ENCODE measurements at regions not wholly inside any gene's neighbourhood (a gene's known extent, or its start where the extent isn't known, plus 50 kb on each side); places are given as distances from the start of the nearest gene placed in this dataset.

DNA sequence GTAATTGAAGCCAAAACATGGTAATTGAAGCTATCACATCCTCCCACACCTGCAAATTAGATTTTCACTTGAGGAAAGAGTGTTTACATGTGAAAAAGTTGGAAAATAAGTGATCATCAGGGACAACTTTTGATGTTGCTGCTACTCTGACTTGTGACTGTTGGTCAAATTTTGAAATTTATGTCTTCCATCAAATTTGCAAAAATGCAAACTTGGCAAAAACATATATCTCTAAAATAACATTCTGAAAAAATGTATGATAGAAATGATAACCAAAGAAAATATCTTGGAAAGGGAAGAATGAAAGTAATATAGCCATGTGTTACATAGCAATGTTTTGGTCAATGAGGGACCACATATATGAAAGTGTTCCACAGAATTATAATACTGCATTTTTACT, 703.9 kb upstream of the SEMA6D start:
- CTCF ChIA-PET (ENCODE audit: low intra/inter-chr PET ratio, low total read pairs): no interaction called here
- DNase-seq (ENCODE audit: low spot score) (no peak), FAIRE-seq (no peak), ATAC-seq (no peak)
- no peaks in the 10 kb centered on the region for H4K20me1 ChIP-seq (ENCODE audit: insufficient read depth, low read length)
- no peak overlapping the region for H3K4me2 ChIP-seq (ENCODE audit: low read depth, low read length)
- POLR2A ChIA-PET: no interaction called here
- no peaks in the 10 kb centered on the region for H3K79me2 ChIP-seq (ENCODE audit: insufficient read depth, low read length)
- H3K9me3 ChIP-seq (ENCODE audit: low read length): peaks cover 74% of the 10 kb centered on the region
- H3K27me3 ChIP-seq (ENCODE audit: control insufficient read depth in 1 of 2, insufficient read depth in 2 of 2, low read length in 2 of 2): no peaks in the 10 kb centered on the region
- no peak overlapping the region for H3K9ac ChIP-seq (ENCODE audit: insufficient read depth, low read depth, low read length)
- no peaks in the 10 kb centered on the region for H3K4me1 ChIP-seq (ENCODE audit: insufficient read depth, low read length)
- in situ Hi-C loops (cut with HindIII; ENCODE audit: extremely low pct_ligation_motif_present, low pct_unique_long_range_greater_than_20kb): no loop called here
- H3K36me3 ChIP-seq (replicated peaks in 1 of 2; ENCODE audit: control insufficient read depth in 1 of 2, insufficient read depth in 2 of 2, low read length in 2 of 2): no peaks in the 10 kb centered on the region
- H3K27ac ChIP-seq (ENCODE audit: extremely low read length, insufficient read depth, low read length): no peak overlapping the region
- no peak overlapping the region for H3K4me3 ChIP-seq (replicated peaks in 1 of 3; ENCODE audit: insufficient read depth in 1 of 3, low read depth in 2 of 3, low read length in 3 of 3)
- no peak overlapping the region for H2AFZ ChIP-seq (ENCODE audit: low read length)
- no TSS peak for BruUV-seq (replicated peaks)
- intact Hi-C loops (cut with micrococcal nuclease; ENCODE audit: unreplicated experiment): no loop called here
- TF ChIP-seq, protein P1, sequence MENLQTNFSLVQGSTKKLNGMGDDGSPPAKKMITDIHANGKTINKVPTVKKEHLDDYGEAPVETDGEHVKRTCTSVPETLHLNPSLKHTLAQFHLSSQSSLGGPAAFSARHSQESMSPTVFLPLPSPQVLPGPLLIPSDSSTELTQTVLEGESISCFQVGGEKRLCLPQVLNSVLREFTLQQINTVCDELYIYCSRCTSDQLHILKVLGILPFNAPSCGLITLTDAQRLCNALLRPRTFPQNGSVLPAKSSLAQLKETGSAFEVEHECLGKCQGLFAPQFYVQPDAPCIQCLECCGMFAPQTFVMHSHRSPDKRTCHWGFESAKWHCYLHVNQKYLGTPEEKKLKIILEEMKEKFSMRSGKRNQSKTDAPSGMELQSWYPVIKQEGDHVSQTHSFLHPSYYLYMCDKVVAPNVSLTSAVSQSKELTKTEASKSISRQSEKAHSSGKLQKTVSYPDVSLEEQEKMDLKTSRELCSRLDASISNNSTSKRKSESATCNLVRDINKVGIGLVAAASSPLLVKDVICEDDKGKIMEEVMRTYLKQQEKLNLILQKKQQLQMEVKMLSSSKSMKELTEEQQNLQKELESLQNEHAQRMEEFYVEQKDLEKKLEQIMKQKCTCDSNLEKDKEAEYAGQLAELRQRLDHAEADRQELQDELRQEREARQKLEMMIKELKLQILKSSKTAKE (CRISPR knock-in tag; IDR thresholded peaks at IDR 0.05; ENCODE audit: borderline replicate concordance): no peak
- no peak for TF ChIP-seq MTF2 (CRISPR knock-in tag; IDR thresholded peaks at IDR 0.05; ENCODE audit: borderline replicate concordance)
- TF ChIP-seq PHF20 (CRISPR knock-in tag; IDR thresholded peaks at IDR 0.05): no peak
- TF ChIP-seq RAD21 (CRISPR knock-in tag; IDR thresholded peaks at IDR 0.05): no peak
- TF ChIP-seq MAFK (conservative IDR thresholded peaks at IDR 0.05 in 1 of 2, IDR thresholded peaks at IDR 0.05 in 1 of 2; ENCODE audit: low read length in 2 of 2): peak; percentile 56 to 86
- peak; percentile 86 for TF ChIP-seq MAFF (IDR thresholded peaks at IDR 0.05; ENCODE audit: low read depth, low read length)
- no peak for TF ChIP-seq STAT5B (CRISPR knock-in tag; IDR thresholded peaks at IDR 0.05)
- no peak for TF ChIP-seq SMARCC2 (IDR thresholded peaks at IDR 0.05)
